Retina (tissue), 1 donor: ENCODE measurements at regions not wholly inside any gene's neighbourhood (a gene's known extent, or its start where the extent isn't known, plus 50 kb on each side); places are given as distances from the start of the nearest gene placed in this dataset.

ENCODE experiments used
- DNase-seq: peaks from one replicate; pipeline ENCODE4 v3.0.0-alpha.2; 2016

DNA sequence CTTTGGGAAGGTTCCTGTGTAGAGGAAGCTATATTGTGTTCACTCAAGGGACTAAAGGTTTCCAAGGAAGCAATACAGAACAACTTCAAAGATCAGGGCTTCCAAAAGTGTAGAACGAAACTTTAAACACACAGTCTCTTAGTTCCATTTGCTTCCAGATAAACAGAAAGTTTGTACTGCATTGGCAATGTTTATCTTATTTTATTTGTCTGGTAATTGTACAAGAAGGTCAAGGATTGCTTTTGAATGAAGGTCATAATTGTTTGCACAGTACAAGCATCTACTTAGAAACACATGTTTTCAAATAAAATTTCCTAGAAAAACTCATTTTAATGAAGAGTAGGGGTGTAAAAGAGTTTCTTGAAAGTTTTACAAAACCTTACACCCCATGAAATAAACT is 712.7 kb upstream of the SGCG start:
- DNase-seq = no peak

DNA sequence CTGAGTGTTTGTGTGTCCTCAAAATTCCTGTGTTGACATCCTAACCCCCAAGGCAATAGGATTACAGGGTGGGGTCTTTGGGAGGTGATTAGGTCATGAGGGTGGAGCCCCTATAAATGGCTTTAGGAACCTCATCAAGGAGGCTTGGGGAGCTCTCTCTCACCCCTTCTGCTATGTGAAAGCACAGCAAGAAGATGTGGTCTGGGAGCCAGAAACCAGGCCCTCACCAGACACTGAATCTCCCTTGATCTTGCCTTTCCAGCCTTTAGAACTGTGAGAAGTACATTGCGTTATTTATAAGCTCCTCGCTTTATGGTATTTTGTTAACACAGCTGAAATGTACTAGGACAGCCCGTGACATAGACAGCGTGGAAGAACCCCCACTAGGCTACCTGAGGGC is 712.0 kb upstream of the SGCG start:
- no peak for DNase-seq

DNA sequence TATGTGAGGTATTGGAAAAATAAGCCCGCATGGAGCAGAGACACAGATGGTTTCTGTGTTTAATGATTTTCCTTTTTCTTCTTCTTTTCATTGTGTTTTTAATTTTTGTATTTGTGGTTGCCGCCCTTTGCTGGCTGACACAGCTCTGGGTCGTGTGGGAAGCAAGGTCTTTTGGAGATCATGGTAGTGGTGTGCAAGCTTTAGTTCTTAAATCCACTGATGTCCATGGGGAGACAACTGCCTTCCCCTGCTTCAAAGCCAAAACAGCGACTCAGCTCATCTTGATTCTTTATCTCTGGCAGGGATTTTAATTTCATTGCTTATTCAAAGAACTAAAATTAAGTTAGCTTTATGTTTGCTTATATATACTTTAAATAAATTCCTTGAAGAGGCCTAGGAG is 711.3 kb upstream of the SGCG start:
- DNase-seq = no peak

DNA sequence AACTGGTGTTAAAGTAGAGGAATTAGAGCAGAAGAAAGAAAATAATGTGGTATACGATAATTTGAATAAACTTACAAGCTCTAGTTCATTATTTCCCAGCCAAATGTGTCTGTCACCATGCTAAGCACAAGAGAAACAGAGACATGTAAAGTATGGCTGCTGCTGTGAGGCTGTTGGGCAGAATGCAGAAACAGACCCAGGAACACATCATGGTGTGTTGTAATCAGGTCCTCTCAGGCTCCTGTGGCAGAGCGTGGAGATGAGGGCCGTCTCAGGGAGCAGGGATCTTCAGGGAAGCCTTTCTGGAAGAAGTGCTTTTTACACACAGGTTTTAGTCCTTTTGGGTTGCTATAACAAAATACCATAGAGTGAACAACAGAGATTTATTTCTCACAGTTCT is 710.7 kb upstream of the SGCG start:
- DNase-seq = no peak

DNA sequence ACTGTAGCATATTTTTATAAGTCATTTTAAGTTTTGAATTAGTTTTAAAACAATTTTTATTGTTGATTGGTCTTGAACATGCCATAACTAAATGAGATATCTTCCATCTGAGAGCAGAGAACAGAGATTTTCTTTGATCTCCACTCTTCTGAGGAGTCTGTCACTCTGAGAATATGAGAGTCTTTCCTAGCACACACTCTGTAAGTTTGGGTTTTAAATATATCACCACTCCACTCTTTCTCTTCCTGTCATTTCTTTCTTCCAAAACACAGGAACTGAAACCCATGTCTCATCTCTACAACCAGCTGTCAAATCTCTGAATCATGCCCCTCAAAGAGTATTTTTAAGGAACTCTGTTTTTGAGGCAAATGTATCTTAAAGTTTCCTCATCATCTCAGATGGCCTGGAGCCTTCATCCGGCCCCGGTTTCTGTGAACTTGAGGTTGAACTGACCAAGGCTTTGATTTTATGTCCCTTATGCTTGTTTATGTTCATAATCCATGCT is 698.2 kb upstream of the SGCG start:
- DNase-seq = no peak

DNA sequence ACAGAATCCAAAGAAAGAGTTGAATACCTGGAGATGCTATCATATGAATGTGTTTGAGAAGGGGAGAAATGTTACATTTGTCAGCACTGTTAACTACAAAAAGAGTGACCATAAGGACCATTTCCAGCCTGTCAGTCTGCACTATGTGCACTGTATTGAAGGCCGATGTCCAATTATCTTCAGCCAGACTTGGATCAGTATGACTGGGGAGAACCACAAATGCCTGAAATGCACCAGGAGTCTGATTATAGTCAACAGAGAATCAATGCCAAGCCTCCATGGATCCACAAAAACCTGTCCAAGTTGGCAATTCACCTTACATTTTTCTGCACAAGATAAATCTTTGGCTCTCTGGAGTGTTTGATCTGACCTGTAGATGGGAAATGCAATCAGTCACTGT is 697.5 kb upstream of the SGCG start:
- no peak for DNase-seq

DNA sequence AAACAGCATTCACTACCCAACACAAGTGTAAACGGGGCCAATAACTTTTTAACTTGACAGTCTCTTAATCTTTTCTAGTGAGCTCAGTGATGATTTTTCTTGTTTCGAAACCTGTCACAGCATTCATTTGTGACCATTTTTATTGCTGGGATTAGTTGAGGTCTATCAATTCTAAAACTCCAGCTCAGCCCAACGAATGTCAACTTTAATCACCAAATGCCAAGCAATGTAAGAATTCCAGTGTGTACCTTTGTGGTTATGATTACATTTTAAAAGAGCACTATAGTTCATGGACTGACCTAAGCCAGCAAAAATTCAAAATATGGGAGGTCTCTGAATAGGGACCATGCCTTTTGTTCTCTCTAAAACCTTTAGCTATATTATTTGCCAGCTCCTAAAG is 694.3 kb upstream of the SGCG start:
- DNase-seq = no peak

DNA sequence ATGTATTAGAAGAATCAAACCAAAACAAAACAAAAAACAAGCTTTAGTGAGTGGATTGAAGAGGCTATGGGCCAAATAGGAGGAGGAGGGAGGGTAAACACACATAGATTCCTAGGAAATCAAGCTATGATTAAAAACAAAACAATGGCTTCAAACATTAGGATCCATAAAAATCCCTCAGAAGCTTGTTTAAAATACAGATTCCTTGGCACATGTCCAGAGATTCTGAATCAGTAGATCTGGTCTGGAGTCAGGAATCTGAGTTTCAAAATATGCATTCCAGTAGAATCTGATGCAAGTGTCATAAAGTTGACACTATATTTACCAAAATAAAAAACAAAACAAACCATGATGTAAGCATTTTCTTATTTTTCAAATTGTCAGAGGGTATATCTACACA is 692.8 kb upstream of the SGCG start:
- DNase-seq = no peak

DNA sequence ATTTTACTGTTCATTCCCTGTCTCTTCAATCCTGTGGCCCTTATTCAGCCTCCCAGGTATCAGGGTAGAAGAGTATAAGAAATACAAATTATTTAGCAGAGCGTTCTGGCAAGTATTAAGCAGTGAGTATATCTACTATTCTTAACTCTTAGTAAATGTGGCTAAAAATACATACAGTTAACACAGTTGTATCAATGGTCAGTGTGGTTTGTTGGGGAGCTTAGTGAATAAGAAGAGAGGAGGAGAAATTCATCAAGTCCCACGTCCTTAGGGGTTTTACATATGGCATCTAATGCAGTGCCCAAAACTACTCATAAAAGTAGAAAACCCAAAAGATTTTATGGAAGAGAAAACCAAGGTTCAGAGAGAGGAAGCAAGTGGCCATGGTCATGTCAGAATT is 691.0 kb upstream of the SGCG start:
- DNase-seq = no peak

DNA sequence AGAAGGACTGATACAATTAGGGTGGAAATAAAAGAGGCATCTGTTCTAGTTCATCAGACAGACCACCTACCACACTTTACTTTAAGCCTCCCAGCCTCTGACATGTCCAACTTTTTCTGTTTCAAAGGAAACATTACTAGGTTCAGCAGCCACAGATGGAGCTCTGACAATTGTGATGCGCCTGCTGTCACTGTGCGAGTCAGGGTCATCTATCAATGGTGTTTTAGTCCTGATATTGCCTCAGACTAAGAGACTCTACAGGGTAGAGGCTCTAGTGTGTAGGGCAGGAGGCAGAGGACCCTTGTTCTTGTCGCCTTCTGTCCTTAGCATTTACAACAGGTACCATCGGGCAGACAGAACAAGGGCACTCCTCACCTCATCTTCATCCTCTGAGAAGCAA is 685.0 kb upstream of the SGCG start:
- no peak for DNase-seq

DNA sequence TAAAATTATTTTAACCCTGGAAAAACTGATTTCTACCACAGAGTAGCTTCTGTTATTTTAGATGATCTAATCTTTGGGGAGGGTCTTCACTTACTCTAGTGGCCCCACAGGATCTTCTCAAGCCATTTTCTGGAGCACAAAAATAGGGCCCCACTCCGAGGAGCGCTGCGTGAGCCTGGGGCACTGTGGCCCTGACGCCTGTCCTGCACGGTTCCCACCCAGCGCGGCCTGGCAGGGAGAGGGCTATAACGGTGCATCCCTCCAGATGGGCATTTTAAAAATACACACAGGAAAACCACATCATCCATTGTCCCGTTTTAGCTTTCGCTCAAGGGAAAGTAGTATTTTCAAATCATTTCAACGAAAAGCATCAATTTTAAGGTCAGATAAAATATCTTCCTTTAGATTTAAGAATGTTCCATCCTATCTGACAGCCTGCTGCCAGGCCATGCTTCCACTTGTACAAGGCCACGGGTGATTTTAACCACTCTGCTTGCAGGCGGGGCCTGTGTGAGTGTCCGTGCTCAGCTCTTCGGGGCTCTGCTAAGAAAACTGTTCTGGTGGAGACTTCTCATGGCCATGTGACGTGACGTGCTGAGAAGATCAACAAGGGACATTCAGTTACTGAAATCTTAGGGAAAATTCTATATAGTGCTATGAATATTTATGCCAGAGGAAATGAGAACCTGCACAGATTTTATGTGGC is 683.8 kb upstream of the SGCG start:
- DNase-seq = no peak

DNA sequence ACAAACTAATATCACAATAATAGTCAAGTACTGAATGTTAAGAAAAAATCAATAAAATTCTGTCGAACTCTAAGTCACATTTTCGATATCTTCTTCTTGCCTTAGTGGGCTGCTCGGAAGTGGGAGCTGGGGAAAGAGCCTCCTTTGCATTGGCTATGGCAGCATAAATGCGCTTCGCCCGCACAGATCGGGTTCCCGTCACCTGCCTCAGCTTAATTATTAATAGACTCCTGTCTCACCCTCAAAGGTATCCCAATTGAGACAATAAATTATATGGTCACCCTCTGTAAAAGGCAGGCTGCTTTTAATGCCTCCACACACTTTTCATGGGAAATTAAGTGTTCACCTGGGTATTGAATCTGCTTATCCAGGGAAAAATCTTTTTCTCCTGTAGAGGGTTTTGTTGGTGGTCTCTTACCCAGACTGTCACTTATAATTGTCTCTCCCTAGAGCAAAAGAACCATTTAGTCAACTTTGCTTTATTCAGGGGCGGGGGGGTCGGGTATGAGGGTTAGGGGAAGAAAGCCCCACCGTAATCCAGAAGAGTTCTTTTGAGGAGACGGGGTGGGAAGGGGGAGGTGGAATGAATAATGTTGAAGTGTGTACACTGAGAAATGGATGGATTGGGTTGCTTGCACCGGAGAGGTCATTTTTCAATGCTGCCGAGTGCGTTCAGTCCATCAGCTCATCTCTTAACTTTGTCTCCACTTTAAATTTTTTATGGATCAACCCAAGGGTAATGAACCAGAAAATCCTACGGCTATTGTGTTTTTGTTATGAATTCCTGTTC is 682.6 kb upstream of the SGCG start:
- DNase-seq = no peak

DNA sequence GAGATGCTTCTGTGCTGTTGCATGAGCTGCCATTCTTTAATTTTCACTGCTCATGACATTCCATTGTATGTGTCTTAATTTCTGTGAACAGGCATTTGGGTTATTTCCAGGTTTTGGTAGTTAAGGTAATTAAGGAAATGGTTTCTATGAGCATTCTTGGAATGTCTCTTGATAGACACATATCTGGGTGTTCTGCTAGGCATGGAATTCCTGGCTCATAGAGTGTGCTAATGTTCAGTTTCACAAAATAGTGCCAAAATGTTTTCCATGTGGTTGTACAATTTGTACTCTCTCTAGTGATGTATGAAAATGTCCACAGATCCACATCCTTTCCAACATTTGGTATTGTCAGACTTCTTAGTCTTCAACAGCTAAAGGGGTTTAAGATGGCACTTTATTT is 680.9 kb upstream of the SGCG start:
- DNase-seq = no peak

DNA sequence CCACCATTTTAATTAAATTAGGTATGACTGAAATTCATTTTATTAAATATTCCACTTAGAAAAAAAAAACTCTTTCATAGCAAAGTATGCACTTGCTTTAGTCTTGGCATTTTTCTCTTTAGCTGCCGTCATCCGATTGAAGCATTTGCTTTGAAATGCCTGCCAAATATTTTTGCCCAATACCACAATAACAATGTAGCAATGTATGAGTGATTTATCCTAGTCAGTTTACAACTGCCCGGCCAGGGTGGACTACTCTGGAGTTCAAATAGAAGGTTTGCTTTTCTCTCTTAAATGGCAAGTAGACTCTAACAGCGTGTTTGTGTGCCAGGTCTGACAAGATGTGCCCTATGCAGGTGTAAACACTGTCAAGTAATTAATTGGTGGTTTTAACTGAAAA is 675.3 kb upstream of the SGCG start:
- DNase-seq = no peak

DNA sequence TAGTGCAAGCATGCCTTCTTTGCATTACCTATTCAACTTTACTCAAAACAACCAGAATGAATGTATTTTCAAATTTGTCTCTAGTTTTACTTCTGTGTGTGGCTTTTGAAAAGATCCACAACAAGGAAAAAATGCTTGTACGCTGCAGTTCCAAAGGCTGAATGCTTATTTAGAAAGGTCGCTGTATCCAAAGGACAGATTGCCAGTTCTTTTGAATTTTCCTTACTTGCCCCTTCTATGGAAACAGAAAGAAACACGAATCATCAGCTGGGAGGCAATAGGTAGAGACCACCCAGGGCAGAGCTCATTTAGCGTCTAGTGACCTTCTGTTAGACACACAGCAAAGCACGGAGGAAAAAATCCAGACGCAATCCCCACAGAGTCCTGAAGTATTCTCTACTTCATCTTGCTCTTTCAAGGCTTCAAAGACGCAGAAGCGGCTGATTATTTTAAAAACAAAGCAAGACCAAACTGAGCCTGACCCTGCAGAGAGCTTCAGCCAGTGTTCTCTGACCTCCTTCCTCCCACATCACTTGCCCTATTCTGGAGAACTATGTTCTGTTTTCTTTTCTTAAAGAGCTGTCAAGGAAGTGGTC is 674.6 kb upstream of the SGCG start:
- DNase-seq = peak; percentile 57

DNA sequence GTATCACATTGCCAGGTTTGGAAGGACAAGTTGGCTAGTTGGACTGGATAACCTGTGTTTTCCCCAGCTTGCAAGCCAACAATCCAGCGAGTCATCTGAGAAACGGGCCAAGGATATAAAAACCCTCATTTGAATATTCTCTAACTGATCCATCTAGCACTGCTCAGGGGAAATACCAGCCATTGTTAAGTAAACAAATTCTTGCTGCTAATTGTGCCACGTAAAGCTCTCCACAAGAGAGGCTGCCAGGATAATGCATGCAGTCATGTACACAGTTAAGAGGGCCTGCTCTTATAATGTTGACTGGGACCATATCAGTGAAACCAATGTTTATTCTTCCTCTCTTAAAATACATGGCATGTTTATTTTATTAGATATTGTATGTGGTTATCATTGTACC is 663.2 kb upstream of the SGCG start:
- DNase-seq = no peak

DNA sequence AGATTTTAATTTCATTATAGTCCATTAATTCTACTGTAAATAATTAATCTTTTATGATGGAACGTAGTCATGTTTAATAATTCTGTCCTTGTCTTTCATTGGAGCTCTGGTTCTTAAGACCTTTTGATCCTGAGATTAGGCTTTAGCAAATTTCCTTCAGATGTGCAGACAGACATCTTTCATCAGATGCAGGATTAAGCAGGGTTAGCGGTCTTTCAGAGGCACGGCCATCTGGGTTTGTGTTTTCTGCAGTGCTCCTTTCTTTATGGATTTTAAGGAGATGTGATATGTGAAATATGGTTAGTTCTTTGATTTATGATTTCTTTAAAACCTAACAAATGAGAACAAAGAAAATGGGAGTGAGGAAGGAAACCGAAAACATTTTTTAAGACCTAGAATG is 643.9 kb upstream of the SGCG start:
- DNase-seq = no peak

DNA sequence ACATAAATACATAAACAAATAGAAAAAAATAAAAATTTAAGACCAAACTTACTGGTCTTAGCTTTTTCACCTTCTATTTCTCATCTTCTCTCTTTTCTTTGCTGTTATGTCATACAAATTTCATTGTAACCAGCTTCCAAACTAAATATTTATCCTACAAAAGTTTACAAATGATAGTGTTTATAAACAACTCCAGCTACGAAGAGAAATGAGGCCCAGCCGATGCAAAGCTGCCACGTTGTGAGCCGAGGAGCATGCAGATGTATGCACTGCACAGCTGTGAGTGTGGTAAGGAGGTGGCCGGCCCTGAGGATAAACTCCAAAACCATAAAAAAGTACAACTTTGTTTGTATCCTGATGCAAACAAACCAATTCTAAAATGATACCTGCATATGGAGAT is 642.4 kb upstream of the SGCG start:
- DNase-seq = no peak

DNA sequence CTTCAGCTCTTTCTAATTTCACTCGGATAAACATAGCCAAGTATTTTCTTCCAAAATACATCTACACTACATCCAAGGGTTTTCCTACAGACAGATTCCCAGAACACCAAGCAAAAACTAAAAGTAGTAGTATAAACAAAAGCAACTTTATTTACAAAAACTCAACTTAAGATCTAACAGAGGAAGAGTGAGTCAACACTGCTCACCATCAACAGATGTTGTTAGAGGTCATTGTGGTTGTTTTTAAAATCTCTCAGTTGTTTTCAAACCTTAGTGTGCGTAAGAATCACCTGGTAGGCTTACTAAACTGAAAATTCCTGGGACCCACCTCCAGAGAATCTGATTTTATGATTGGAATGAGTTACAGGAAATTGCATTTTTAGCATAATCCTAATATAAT is 631.7 kb upstream of the SGCG start:
- DNase-seq = no peak

DNA sequence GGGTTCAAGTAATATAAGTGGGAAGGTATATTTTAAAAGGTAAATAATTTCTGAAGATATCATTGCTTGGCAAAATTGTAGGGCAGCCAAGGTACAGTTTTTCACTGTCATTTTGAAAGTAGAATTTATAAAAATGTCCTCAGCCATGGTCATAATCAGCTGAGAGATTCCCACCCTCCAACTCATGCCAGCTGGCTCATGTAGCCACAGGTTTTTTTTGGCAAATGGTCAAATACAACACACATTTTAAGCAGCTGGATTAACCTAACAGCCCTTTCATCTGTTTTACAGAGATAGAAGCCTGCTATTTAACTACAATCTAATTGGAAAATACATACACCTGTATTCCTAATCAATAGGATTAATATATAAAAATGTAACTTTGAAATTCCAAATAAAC is 619.2 kb upstream of the SGCG start:
- DNase-seq = no peak

DNA sequence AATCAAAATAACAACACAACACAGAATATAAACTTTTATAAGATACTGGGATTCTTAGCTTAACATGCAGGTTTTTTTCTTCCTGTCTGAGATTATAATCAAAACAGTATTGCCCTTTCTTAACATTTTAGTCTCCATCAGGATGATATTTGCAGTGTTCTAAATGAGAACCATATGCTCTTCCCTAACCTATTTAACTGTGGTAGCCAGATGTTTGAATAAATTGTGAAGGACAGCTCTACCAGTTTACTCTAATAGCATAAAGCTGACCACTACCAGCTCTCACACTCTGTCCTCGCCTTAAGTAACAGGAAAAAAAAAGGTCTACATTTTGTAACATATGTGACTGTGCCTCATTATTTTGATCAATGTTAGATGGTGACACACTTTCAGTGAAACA is 618.7 kb upstream of the SGCG start:
- DNase-seq = no peak

DNA sequence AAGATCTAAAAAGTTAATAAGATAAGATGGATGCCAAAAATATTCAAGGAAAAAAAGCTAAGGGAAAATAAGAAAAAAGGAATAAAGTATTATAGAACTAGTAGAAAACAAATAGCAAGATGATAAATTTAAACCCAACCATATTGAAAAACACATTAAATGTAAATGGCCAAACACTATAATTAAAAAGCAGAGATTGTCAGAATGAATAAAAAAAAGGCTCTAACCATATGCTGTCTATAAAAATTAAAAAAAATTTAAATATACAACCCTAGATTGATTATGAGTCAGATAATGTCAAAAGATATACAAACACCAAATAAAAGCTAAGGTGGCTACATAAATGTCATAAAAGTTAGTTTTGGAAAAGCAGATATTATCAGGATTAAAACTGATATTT is 617.5 kb upstream of the SGCG start:
- no peak for DNase-seq

DNA sequence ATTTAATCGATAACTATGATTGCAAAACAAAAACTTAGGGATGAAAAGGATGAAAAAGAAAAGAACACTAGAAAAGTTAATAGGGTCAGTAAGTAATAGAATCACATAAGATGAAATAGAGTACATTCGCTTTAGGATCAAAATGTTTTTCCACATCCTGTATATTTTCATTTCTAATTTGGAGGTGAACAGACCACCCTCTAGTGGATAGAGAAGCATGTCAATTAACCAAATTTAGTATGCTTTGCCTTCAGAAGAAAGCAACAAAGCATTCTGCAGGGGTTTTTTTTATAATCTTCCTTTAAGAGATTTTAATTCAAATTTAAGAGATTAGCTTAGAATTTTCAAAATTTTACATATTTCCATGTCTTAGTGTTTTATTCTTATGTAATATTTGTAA is 611.0 kb upstream of the SGCG start:
- DNase-seq = no peak

DNA sequence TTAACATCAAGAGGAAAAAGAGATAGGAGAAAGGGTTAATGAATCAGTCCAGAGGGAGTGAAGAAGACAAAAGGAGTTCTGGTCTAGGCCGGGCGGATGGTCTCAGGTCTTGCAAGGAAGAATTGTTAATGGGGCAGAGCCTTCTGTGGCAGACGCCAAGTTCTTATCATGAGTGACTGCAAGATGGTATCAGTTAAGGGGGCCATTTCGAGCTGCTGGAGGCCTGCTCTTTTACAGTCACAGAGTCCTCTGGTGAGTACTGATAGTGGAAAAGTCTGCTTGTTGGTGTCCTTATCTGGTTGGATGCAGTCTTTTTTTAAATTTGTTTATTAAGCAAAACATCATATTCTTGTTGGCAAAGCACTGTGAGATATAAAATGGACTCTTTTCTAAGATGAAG is 590.9 kb upstream of the SGCG start:
- DNase-seq = no peak
